Neutrophil (primary cell): ENCODE measurements at regions not wholly inside any gene's neighbourhood (a gene's known extent, or its start where the extent isn't known, plus 50 kb on each side); places are given as distances from the start of the nearest gene placed in this dataset.

ENCODE experiments used
- H3K27ac ChIP-seq: fragments of 200-600 bp; sonication (generic); 2 replicates; pipeline ENCODE4 v1.5.1; 2016; ENCODE audit warnings: mild to moderate bottlenecking, moderate library complexity
- H3K27me3 ChIP-seq: fragments of 200-600 bp; sonication (generic); 2 replicates; pipeline ENCODE4 v1.6.0; 2016; ENCODE audit warnings: mild to moderate bottlenecking
- H3K36me3 ChIP-seq: fragments of 200-600 bp; sonication (generic); 2 replicates; pipeline ENCODE4 v1.5.1; 2017
- H3K4me1 ChIP-seq, 2 experiments: fragments of 200-600 bp in 1 of 2; sonication (generic) in 1 of 2; 1 replicate in 1 of 2; 2 replicates in 1 of 2; pipeline versions ENCODE4 v1.5.1 to v1.6.1; 2013 to 2016; ENCODE audit warnings: low read depth in 1 of 2, low read length in 1 of 2, mild to moderate bottlenecking in 1 of 2, moderate library complexity in 1 of 2; ENCODE audit not compliant: control insufficient read depth in 1 of 2, insufficient read depth in 1 of 2
- H3K4me3 ChIP-seq, 2 experiments: fragments of 200-600 bp in 1 of 2; sonication (generic) in 1 of 2; 1 replicate in 1 of 2; 2 replicates in 1 of 2; pipeline ENCODE4 v1.5.1; 2013 to 2016; ENCODE audit warnings: low read depth in 1 of 2, low read length in 1 of 2, mild to moderate bottlenecking in 1 of 2, moderate library complexity in 1 of 2
- H3K9me3 ChIP-seq: fragments of 200-600 bp; sonication (generic); 2 replicates; pipeline ENCODE4 v1.5.1; 2016
- CTCF ChIP-seq: fragments of 200-600 bp; sonication (generic); IDR thresholded peaks from 2 replicates; pipeline ENCODE4 v1.5.1; 2016; ENCODE audit warnings: antibody characterized with exemption

- H3K27me3 ChIP-seq = no peaks in the 10 kb centered on the region
- H3K27ac ChIP-seq = no peak overlapping the region
- no peaks in the 10 kb centered on the region for H3K36me3 ChIP-seq
- H3K4me3 ChIP-seq = no peak overlapping the region
- no peaks in the 10 kb centered on the region for H3K4me1 ChIP-seq
- TF ChIP-seq CTCF = no peak
- H3K9me3 ChIP-seq = peaks cover 6% of the 10 kb centered on the region
Measured at GRCh38 chr5:8628521-8628920, 759.6 kb downstream of the MTRR start.

- H3K36me3 ChIP-seq = no peaks in the 10 kb centered on the region
- no peak overlapping the region for H3K27ac ChIP-seq
- no peak for TF ChIP-seq CTCF
- H3K9me3 ChIP-seq = no peaks in the 10 kb centered on the region
- no peaks in the 10 kb centered on the region for H3K27me3 ChIP-seq
- no peak overlapping the region for H3K4me3 ChIP-seq
- no peaks in the 10 kb centered on the region for H3K4me1 ChIP-seq
Measured at GRCh38 chr5:8633259-8633658, 764.3 kb downstream of the MTRR start.

- no peak overlapping the region for H3K27ac ChIP-seq
- no peaks in the 10 kb centered on the region for H3K27me3 ChIP-seq
- no peaks in the 10 kb centered on the region for H3K4me1 ChIP-seq
- H3K9me3 ChIP-seq = no peaks in the 10 kb centered on the region
- no peaks in the 10 kb centered on the region for H3K36me3 ChIP-seq
- H3K4me3 ChIP-seq = no peak overlapping the region
- TF ChIP-seq CTCF = no peak
Measured at GRCh38 chr5:8633696-8634095, 764.7 kb downstream of the MTRR start.

- TF ChIP-seq CTCF = no peak
- no peaks in the 10 kb centered on the region for H3K27me3 ChIP-seq
- no peak overlapping the region for H3K27ac ChIP-seq
- no peak overlapping the region for H3K4me3 ChIP-seq
- no peaks in the 10 kb centered on the region for H3K36me3 ChIP-seq
- H3K9me3 ChIP-seq = no peaks in the 10 kb centered on the region
- no peaks in the 10 kb centered on the region for H3K4me1 ChIP-seq
Measured at GRCh38 chr5:8634219-8634618, 765.3 kb downstream of the MTRR start.

GRCh38 chr5:8641786-8642505 is 773.0 kb downstream of the MTRR start:
- no peaks in the 10 kb centered on the region for H3K27me3 ChIP-seq
- no peaks in the 10 kb centered on the region for H3K36me3 ChIP-seq
- no peaks in the 10 kb centered on the region for H3K9me3 ChIP-seq
- no peak overlapping the region for H3K4me3 ChIP-seq
- no peak for TF ChIP-seq CTCF
- no peaks in the 10 kb centered on the region for H3K4me1 ChIP-seq
- no peak overlapping the region for H3K27ac ChIP-seq
